Left ventricle myocardium inferior (tissue), 1 donor: ENCODE measurements at regions not wholly inside any gene's neighbourhood (a gene's known extent, or its start where the extent isn't known, plus 50 kb on each side); places are given as distances from the start of the nearest gene placed in this dataset.

ENCODE experiments used
- DNase-seq: peaks from one replicate; pipeline ENCODE4 v3.0.0-alpha.2; 2020
- H3K27ac ChIP-seq: fragments of 200-600 bp; replicated peaks from 2 replicates; pipeline ENCODE4 v1.8.0; 2021
- H3K27me3 ChIP-seq: fragments of 200-600 bp; 2 replicates; pipeline ENCODE4 v1.8.0; 2021; ENCODE audit warnings: low read depth
- H3K36me3 ChIP-seq: fragments of 200-600 bp; 2 replicates; pipeline ENCODE4 v1.8.0; 2021
- H3K4me1 ChIP-seq: fragments of 200-600 bp; 2 replicates; pipeline ENCODE4 v1.8.0; 2021
- H3K4me3 ChIP-seq: fragments of 200-600 bp; 2 replicates; pipeline ENCODE4 v1.8.0; 2021; ENCODE audit warnings: mild to moderate bottlenecking, moderate library complexity
- H3K9me3 ChIP-seq: fragments of 200-600 bp; replicated peaks from 2 replicates; pipeline ENCODE4 v1.8.0; 2021
- CTCF ChIP-seq: fragments of 200-600 bp; IDR thresholded peaks from 2 replicates; pipeline ENCODE4 v1.8.0; 2021; ENCODE audit warnings: antibody characterized with exemption, mild to moderate bottlenecking, borderline replicate concordance
- intact Hi-C: fragments of 100-400 bp; cut with micrococcal nuclease; formaldehyde crosslinking; loops from one replicate; pipeline ENCODE4 v1.11.0; 2022
- donor health status: DM: no; HTN: yes; CAD: no; lungs with severe emphysema.

- H3K27ac ChIP-seq: no peak overlapping the region
- H3K36me3 ChIP-seq: no peaks in the 10 kb centered on the region
- intact Hi-C loops: no loop called here
- H3K4me1 ChIP-seq: peaks cover 18% of the 10 kb centered on the region
- no peaks in the 10 kb centered on the region for H3K27me3 ChIP-seq
- H3K9me3 ChIP-seq: no peaks in the 10 kb centered on the region
- no peak for TF ChIP-seq CTCF
- no peak overlapping the region for H3K4me3 ChIP-seq
- DNase-seq: no peak
Observed at GRCh38 chr7:135812148-135812547, 63.5 kb upstream of the FAM180A start.

GRCh38 chr7:135811506-135811905 lies 62.9 kb upstream of the FAM180A start:
- no peak overlapping the region for H3K4me3 ChIP-seq
- no peaks in the 10 kb centered on the region for H3K27me3 ChIP-seq
- no peak for TF ChIP-seq CTCF
- H3K4me1 ChIP-seq: peaks cover 18% of the 10 kb centered on the region
- no peak overlapping the region for H3K27ac ChIP-seq
- no peaks in the 10 kb centered on the region for H3K9me3 ChIP-seq
- H3K36me3 ChIP-seq: no peaks in the 10 kb centered on the region
- DNase-seq: no peak
- intact Hi-C loops: no loop called here

GRCh38 chr7:135808206-135808605 lies 59.6 kb upstream of the FAM180A start:
- Histone ChIP-seq H3K4me1 (peaks cover 18% of the 10 kb centered on the region), H3K36me3 (no peaks in the 10 kb centered on the region), H3K4me3 (no peak overlapping the region), H3K9me3 (no peaks in the 10 kb centered on the region), H3K27ac (no peak overlapping the region), H3K27me3 (no peaks in the 10 kb centered on the region)
- no peak for TF ChIP-seq CTCF
- DNase-seq: no peak
- intact Hi-C loops: no loop called here

GRCh38 chr7:135803143-135803542 lies 54.5 kb upstream of the FAM180A start:
- DNase-seq: no peak
- no peaks in the 10 kb centered on the region for H3K27me3 ChIP-seq
- intact Hi-C loops: no loop called here

GRCh38 chr7:135802697-135803096 lies 54.1 kb upstream of the FAM180A start:
- TF ChIP-seq CTCF: no peak
- no peaks in the 10 kb centered on the region for H3K36me3 ChIP-seq
- H3K9me3 ChIP-seq: no peaks in the 10 kb centered on the region
- no peak for DNase-seq
- intact Hi-C loops: no loop called here
- H3K4me3 ChIP-seq: no peak overlapping the region
- no peak overlapping the region for H3K27ac ChIP-seq
- no peaks in the 10 kb centered on the region for H3K27me3 ChIP-seq
- peaks cover 21% of the 10 kb centered on the region for H3K4me1 ChIP-seq

More at GRCh38 chr7:135803143-135803542, 54.5 kb upstream of the FAM180A start:
- TF ChIP-seq CTCF: no peak
- no peaks in the 10 kb centered on the region for H3K9me3 ChIP-seq
- H3K4me1 ChIP-seq: peaks cover 22% of the 10 kb centered on the region
- no peaks in the 10 kb centered on the region for H3K36me3 ChIP-seq
- no peak overlapping the region for H3K27ac ChIP-seq
- H3K4me3 ChIP-seq: no peak overlapping the region

- no peaks in the 10 kb centered on the region for H3K27me3 ChIP-seq
- TF ChIP-seq CTCF: no peak
- intact Hi-C loops: loop anchor here (2.0 kb wide), 1 partner anchor 207 kb away; no protein-coding TSS in a partner anchor
- no peak for DNase-seq
- no peak overlapping the region for H3K4me3 ChIP-seq
- no peaks in the 10 kb centered on the region for H3K9me3 ChIP-seq
- no peaks in the 10 kb centered on the region for H3K36me3 ChIP-seq
- no peak overlapping the region for H3K27ac ChIP-seq
- H3K4me1 ChIP-seq: peaks cover 24% of the 10 kb centered on the region
Observed at GRCh38 chr7:135801877-135802276, 53.3 kb upstream of the FAM180A start.
